A549 (cell line): ENCODE measurements at regions not wholly inside any gene's neighbourhood (a gene's known extent, or its start where the extent isn't known, plus 50 kb on each side); places are given as distances from the start of the nearest gene placed in this dataset.

ENCODE experiments used
- ATAC-seq, 2 experiments: fragments of 200-7000 bp in 1 of 2; fragments of >200 bp in 1 of 2; cut with Nextera tagmentation in 1 of 2; cut with Tn5 transposase in 1 of 2; 3 replicates each; pipeline versions ENCODE4 v1.8.0 to v1.9.1; 2018 to 2020; ENCODE audit warnings: mild to moderate bottlenecking in 1 of 2, moderate library complexity in 1 of 2
- CTCF ChIA-PET: fragments of 300-600 bp; sonication (Branson Sonifier 250); formaldehyde crosslinking; extraction: SDS; loops from one replicate; lab custom pipeline; 2021; ENCODE audit warnings: antibody characterized with exemption, inconsistent platforms; lab: Yijun Ruan, JAX
- POLR2A ChIA-PET: fragments of 350-600 bp; formaldehyde crosslinking; extraction: SDS; loops from one replicate; lab custom pipeline; 2021; ENCODE audit warnings: antibody characterized with exemption, inconsistent platforms; lab: Yijun Ruan, JAX
- DNase-seq, 2 experiments: peaks; one replicate each; pipeline versions ENCODE4 v3.0.0 to v3.0.0-alpha.2; 2011 to 2016; ENCODE audit warnings: low read depth in 1 of 2, low spot score in 1 of 2
- FAIRE-seq: peaks from 2 replicates; lab custom pipeline; 2011; peaks lifted over from hg19 to GRCh38; lab: Jason Lieb, UNC
- H3K27ac ChIP-seq, 2 experiments: fragments of >200 bp; sonication (Bioruptor Twin); formaldehyde crosslinking; 3 replicates each; pipeline ENCODE4 v1.5.1; 2016 to 2017
- H3K4me1 ChIP-seq: fragments of >200 bp; sonication (Bioruptor Twin); formaldehyde crosslinking; 3 replicates; pipeline ENCODE4 v1.6.1; 2016
- H3K4me2 ChIP-seq: fragments of >200 bp; sonication (Bioruptor Twin); formaldehyde crosslinking; 3 replicates; pipeline ENCODE4 v1.6.1; 2016
- H3K4me3 ChIP-seq: fragments of >200 bp; sonication (Bioruptor Twin); formaldehyde crosslinking; 3 replicates; pipeline ENCODE4 v1.5.1; 2016
- H3K9me3 ChIP-seq: fragments of >200 bp; sonication (Bioruptor Twin); formaldehyde crosslinking; 3 replicates; pipeline ENCODE4 v1.6.1; 2016
- BHLHE40 ChIP-seq: IDR thresholded peaks from 2 replicates; pipeline ENCODE4 v1.6.1; 2012; ENCODE audit warnings: low read depth, low read length, inconsistent platforms
- CBX8 ChIP-seq: fragments of 200-600 bp; sonication (generic); IDR thresholded peaks from 2 replicates; pipeline ENCODE4 v1.6.1; 2016
- CEBPB ChIP-seq, 2 experiments: fragments of >200 bp in 1 of 2; sonication (Bioruptor Twin) in 1 of 2; formaldehyde crosslinking in 1 of 2; IDR thresholded peaks; 2 replicates each; pipeline ENCODE4 v1.6.1; 2012 to 2016
- CHD4 ChIP-seq: fragments of 200-600 bp; sonication (generic); IDR thresholded peaks from 2 replicates; pipeline ENCODE4 v1.6.1; 2016; ENCODE audit warnings: antibody characterized with exemption, mild to moderate bottlenecking, borderline replicate concordance
- EHMT2 ChIP-seq: fragments of 200-600 bp; sonication (generic); IDR thresholded peaks from 2 replicates; pipeline ENCODE4 v1.6.1; 2016; ENCODE audit warnings: antibody characterized with exemption, low read depth, mild to moderate bottlenecking, moderate library complexity
- EP300 ChIP-seq, 2 experiments: fragments of >200 bp; sonication (Bioruptor Twin); formaldehyde crosslinking; IDR thresholded peaks; 2 replicates in 1 of 2; 3 replicates in 1 of 2; pipeline ENCODE4 v1.6.1; 2016 to 2017
- ESRRA ChIP-seq: fragments of 150-350 bp; IDR thresholded peaks from 2 replicates; pipeline ENCODE4 v1.6.1; 2014; ENCODE audit warnings: mild to moderate bottlenecking, low read length, borderline replicate concordance
- FOSB ChIP-seq: fragments of 250-450 bp; sonication (Bioruptor Pico); IDR thresholded peaks from 2 replicates; pipeline ENCODE4 v1.5.0; 2020; ENCODE audit warnings: mild to moderate bottlenecking, moderate library complexity
- FOXS1 ChIP-seq: fragments of 250-450 bp; sonication (Bioruptor Pico); IDR thresholded peaks from 2 replicates; pipeline ENCODE4 v1.5.0; 2020; ENCODE audit warnings: mild to moderate bottlenecking, moderate library complexity
- HEYL ChIP-seq: fragments of 250-450 bp; sonication (Bioruptor Pico); IDR thresholded peaks from 2 replicates; pipeline ENCODE4 v1.8.0; 2021; ENCODE audit warnings: mild to moderate bottlenecking, moderate library complexity
- JUN ChIP-seq, 2 experiments: fragments of >200 bp; sonication (Bioruptor Twin); formaldehyde crosslinking; IDR thresholded peaks; 2 replicates in 1 of 2; 3 replicates in 1 of 2; pipeline ENCODE4 v1.6.1; 2016 to 2017
- JUNB ChIP-seq: fragments of >200 bp; sonication (Bioruptor Twin); formaldehyde crosslinking; IDR thresholded peaks from 2 replicates; pipeline ENCODE4 v1.6.1; 2016
- MAFK ChIP-seq: fragments of 450-650 bp; IDR thresholded peaks from 2 replicates; pipeline ENCODE4 v1.6.1; 2014; ENCODE audit not compliant: partially characterized antibody
- NPAS2 ChIP-seq: fragments of 250-450 bp; sonication (Bioruptor Pico); IDR thresholded peaks from 2 replicates; pipeline ENCODE4 v1.8.0; 2022; ENCODE audit warnings: mild to moderate bottlenecking, moderate library complexity, borderline replicate concordance
- NR3C1 ChIP-seq: fragments of >200 bp; sonication (Bioruptor Twin); formaldehyde crosslinking; IDR thresholded peaks from 3 replicates; pipeline ENCODE4 v1.6.1; 2017
- POLR2A ChIP-seq: IDR thresholded peaks from 2 replicates; pipeline ENCODE4 v1.6.1; 2012; ENCODE audit warnings: mild to moderate bottlenecking, low read length
- RARB ChIP-seq: fragments of 250-450 bp; sonication (Bioruptor Pico); IDR thresholded peaks from 2 replicates; pipeline ENCODE4 v1.8.0; 2021; ENCODE audit warnings: mild to moderate bottlenecking, moderate library complexity
- RCOR1 ChIP-seq: fragments of 150-350 bp; IDR thresholded peaks from 2 replicates; pipeline ENCODE4 v1.6.1; 2014; ENCODE audit warnings: antibody characterized with exemption, low read length, low read depth
- REST ChIP-seq: fragments of 200-600 bp; sonication (generic); IDR thresholded peaks from 2 replicates; pipeline ENCODE4 v1.6.1; 2016; ENCODE audit warnings: antibody characterized with exemption, mild to moderate bottlenecking, moderate library complexity
- RFX5 ChIP-seq: fragments of 450-650 bp; IDR thresholded peaks from 2 replicates; pipeline ENCODE4 v1.7.1; 2014; ENCODE audit warnings: antibody characterized with exemption, mild to moderate bottlenecking, moderate library complexity
- RNF2 ChIP-seq: fragments of 200-600 bp; sonication (generic); IDR thresholded peaks from 2 replicates; pipeline ENCODE4 v1.6.1; 2016; ENCODE audit warnings: low read depth, mild to moderate bottlenecking, antibody characterized with exemption, moderate library complexity, borderline replicate concordance
- TP53 ChIP-seq: fragments of 250-450 bp; sonication (Bioruptor Pico); IDR thresholded peaks from 2 replicates; pipeline ENCODE4 v1.5.0; 2021; ENCODE audit warnings: mild to moderate bottlenecking, moderate library complexity
- USF2 ChIP-seq: fragments of 450-650 bp; IDR thresholded peaks from 2 replicates; pipeline ENCODE4 v1.6.1; 2014; ENCODE audit warnings: antibody characterized with exemption
- ZC3H11A ChIP-seq: fragments of 450-650 bp; IDR thresholded peaks from 2 replicates; pipeline ENCODE4 v1.6.1; 2014; ENCODE audit warnings: antibody characterized with exemption, mild to moderate bottlenecking
- ZFP36 ChIP-seq: fragments of 450-650 bp; IDR thresholded peaks from 2 replicates; pipeline ENCODE4 v1.6.1; 2014; ENCODE audit warnings: borderline replicate concordance; ENCODE audit not compliant: partially characterized antibody
- ZSCAN20 ChIP-seq: fragments of 250-450 bp; sonication (Bioruptor Pico); IDR thresholded peaks from 2 replicates; pipeline ENCODE4 v1.8.0; 2022; ENCODE audit warnings: mild to moderate bottlenecking, moderate library complexity
- WGBS: methylation state at CpG from one replicate; pipeline ENCODE4 v1.1.6; 2017; ENCODE audit errors: missing lambda C conversion rate; 5-methylcytosine and 5-hydroxymethylcytosine counted together
- TF ChIP-seq, protein P1 (sequence below): IDR thresholded peaks from 2 replicates; pipeline ENCODE4 v1.6.1; 2012
- TF ChIP-seq, protein P2 (sequence below): fragments of 150-350 bp; IDR thresholded peaks from 2 replicates; pipeline ENCODE4 v1.6.1; 2014; ENCODE audit warnings: low read depth, mild to moderate bottlenecking, low read length
- TF ChIP-seq, protein P3 (sequence below): fragments of >200 bp; sonication (Bioruptor Twin); formaldehyde crosslinking; IDR thresholded peaks from 2 replicates; pipeline ENCODE4 v1.6.1; 2016

GRCh38 chr9:80692751-80693150 is 996.6 kb downstream of the TLE1 start:
- Histone ChIP-seq H3K4me1 (no peaks in the 10 kb centered on the region), H3K4me2 (no peak overlapping the region), H3K4me3 (no peak overlapping the region), H3K27ac (no peak overlapping the region), H3K9me3 (no peaks in the 10 kb centered on the region)
- POLR2A ChIA-PET = no interaction called here
- no peak for DNase-seq
- no peak for ATAC-seq
- TF ChIP-seq CEBPB (IDR thresholded peaks at IDR 0.05) (no peak), CBX8 (no peak), HEYL (CRISPR knock-in tag) (no peak), POLR2A (no peak), FOXS1 (CRISPR knock-in tag) (no peak), BHLHE40 (no peak), TP53 (CRISPR knock-in tag) (no peak), ZFP36 (no peak)
- TF ChIP-seq, protein P1, sequence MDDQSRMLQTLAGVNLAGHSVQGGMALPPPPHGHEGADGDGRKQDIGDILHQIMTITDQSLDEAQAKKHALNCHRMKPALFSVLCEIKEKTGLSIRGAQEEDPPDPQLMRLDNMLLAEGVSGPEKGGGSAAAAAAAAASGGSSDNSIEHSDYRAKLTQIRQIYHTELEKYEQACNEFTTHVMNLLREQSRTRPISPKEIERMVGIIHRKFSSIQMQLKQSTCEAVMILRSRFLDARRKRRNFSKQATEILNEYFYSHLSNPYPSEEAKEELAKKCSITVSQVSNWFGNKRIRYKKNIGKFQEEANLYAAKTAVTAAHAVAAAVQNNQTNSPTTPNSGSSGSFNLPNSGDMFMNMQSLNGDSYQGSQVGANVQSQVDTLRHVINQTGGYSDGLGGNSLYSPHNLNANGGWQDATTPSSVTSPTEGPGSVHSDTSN = no peak
- CTCF ChIA-PET = interaction anchor here (0.7 to 1.1 kb wide), 2 partner anchors 10 to 61 kb away, joined by 3 read pairs; no protein-coding TSS in a partner anchor
- FAIRE-seq = no peak

- ATAC-seq (no peak), FAIRE-seq (no peak), DNase-seq (no peak)
- Histone ChIP-seq H3K9me3 (no peaks in the 10 kb centered on the region), H3K4me1 (no peaks in the 10 kb centered on the region), H3K4me2 (no peak overlapping the region), H3K27ac (no peak overlapping the region), H3K4me3 (no peak overlapping the region)
- POLR2A ChIA-PET = no interaction called here
- CTCF ChIA-PET = interaction anchor here (0.6 kb wide), 1 partner anchor 644 kb away, joined by 3 read pairs; no protein-coding TSS in a partner anchor
- no peak for TF ChIP-seq JUN (IDR thresholded peaks at IDR 0.05)
- TF ChIP-seq ZSCAN20 (CRISPR knock-in tag) = no peak
- no peak for TF ChIP-seq RNF2
- no peak for TF ChIP-seq RCOR1
- TF ChIP-seq EHMT2 = no peak
- TF ChIP-seq TP53 (CRISPR knock-in tag) = no peak
- no peak for TF ChIP-seq EP300 (IDR thresholded peaks at IDR 0.05)
- no peak for TF ChIP-seq FOSB (CRISPR knock-in tag)
- TF ChIP-seq MAFK = no peak
- TF ChIP-seq, protein P2, sequence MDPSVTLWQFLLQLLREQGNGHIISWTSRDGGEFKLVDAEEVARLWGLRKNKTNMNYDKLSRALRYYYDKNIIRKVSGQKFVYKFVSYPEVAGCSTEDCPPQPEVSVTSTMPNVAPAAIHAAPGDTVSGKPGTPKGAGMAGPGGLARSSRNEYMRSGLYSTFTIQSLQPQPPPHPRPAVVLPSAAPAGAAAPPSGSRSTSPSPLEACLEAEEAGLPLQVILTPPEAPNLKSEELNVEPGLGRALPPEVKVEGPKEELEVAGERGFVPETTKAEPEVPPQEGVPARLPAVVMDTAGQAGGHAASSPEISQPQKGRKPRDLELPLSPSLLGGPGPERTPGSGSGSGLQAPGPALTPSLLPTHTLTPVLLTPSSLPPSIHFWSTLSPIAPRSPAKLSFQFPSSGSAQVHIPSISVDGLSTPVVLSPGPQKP = no peak
- TF ChIP-seq RARB (CRISPR knock-in tag) = no peak
- no peak for TF ChIP-seq USF2
- TF ChIP-seq, protein P3, sequence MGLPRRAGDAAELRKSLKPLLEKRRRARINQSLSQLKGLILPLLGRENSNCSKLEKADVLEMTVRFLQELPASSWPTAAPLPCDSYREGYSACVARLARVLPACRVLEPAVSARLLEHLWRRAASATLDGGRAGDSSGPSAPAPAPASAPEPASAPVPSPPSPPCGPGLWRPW = no peak
- TF ChIP-seq JUNB = no peak
Measured at GRCh38 chr9:80691229-80691628, 998.1 kb downstream of the TLE1 start.

GRCh38 chr9:80690349-80690939 is 998.9 kb downstream of the TLE1 start:
- no peaks in the 10 kb centered on the region for H3K9me3 ChIP-seq
- H3K4me2 ChIP-seq = no peak overlapping the region
- FAIRE-seq = no peak
- ChIA-PET POLR2A (no interaction called here), CTCF (no interaction called here)
- H3K27ac ChIP-seq = no peak overlapping the region
- no peak for ATAC-seq
- H3K4me1 ChIP-seq = no peaks in the 10 kb centered on the region
- no peak overlapping the region for H3K4me3 ChIP-seq
- WGBS = 28% methylated on average over 6 of the region's 6 CpGs
- DNase-seq = no peak
- TF ChIP-seq CHD4 (no peak), ESRRA (no peak), ZC3H11A (no peak), ZFP36 (no peak), EHMT2 (no peak), NR3C1 (no peak), REST (no peak), RFX5 (no peak), CBX8 (no peak), NPAS2 (CRISPR knock-in tag) (no peak)
